ENCODE measurements at regions not wholly inside any gene's neighbourhood (a gene's known extent, or its start where the extent isn't known, plus 50 kb on each side); places are given as distances from the start of the nearest gene placed in this dataset.

GRCh38 chr4:176610594-176610993, 182.1 kb downstream of the VEGFC start:
- H3K4me3 ChIP-seq (replicated peaks; ENCODE audit: low read depth, low read length), result no peak overlapping the region
- no peak for DNase-seq (ENCODE audit: low read depth)
- no peak for TF ChIP-seq CTCF (IDR thresholded peaks at IDR 0.05; ENCODE audit: low read length, missing control alignments)

GRCh38 chr4:176611381-176611780, 181.3 kb downstream of the VEGFC start:
- H3K4me3 ChIP-seq (replicated peaks; ENCODE audit: low read depth, low read length), result no peak overlapping the region
- DNase-seq (ENCODE audit: low read depth), result no peak
- TF ChIP-seq CTCF (IDR thresholded peaks at IDR 0.05; ENCODE audit: low read length, missing control alignments), result no peak

- no peak for DNase-seq (ENCODE audit: low read depth)
- no peak for TF ChIP-seq CTCF (IDR thresholded peaks at IDR 0.05; ENCODE audit: low read length, missing control alignments)
- no peak overlapping the region for H3K4me3 ChIP-seq (replicated peaks; ENCODE audit: low read depth, low read length)
These were observed 180.8 kb downstream of the VEGFC start for GRCh38 chr4:176611951-176612350.

GRCh38 chr4:176614793-176615192, 177.9 kb downstream of the VEGFC start:
- DNase-seq (ENCODE audit: low read depth), result no peak
- no peak overlapping the region for H3K4me3 ChIP-seq (replicated peaks; ENCODE audit: low read depth, low read length)
- no peak for TF ChIP-seq CTCF (IDR thresholded peaks at IDR 0.05; ENCODE audit: low read length, missing control alignments)

- no peak for DNase-seq (ENCODE audit: low read depth)
- no peak for TF ChIP-seq CTCF (IDR thresholded peaks at IDR 0.05; ENCODE audit: low read length, missing control alignments)
- no peak overlapping the region for H3K4me3 ChIP-seq (replicated peaks; ENCODE audit: low read depth, low read length)
These were observed 176.6 kb downstream of the VEGFC start for GRCh38 chr4:176616151-176616550.

GRCh38 chr4:176618138-176618537, 174.6 kb downstream of the VEGFC start:
- no peak for TF ChIP-seq CTCF (IDR thresholded peaks at IDR 0.05; ENCODE audit: low read length, missing control alignments)
- H3K4me3 ChIP-seq (replicated peaks; ENCODE audit: low read depth, low read length), result no peak overlapping the region
- no peak for DNase-seq (ENCODE audit: low read depth)

GRCh38 chr4:176619430-176619829, 173.3 kb downstream of the VEGFC start:
- TF ChIP-seq CTCF (IDR thresholded peaks at IDR 0.05; ENCODE audit: low read length, missing control alignments), result no peak
- DNase-seq (ENCODE audit: low read depth), result no peak
- no peak overlapping the region for H3K4me3 ChIP-seq (replicated peaks; ENCODE audit: low read depth, low read length)
